ENCODE measurements at regions not wholly inside any gene's neighbourhood (a gene's known extent, or its start where the extent isn't known, plus 50 kb on each side); places are given as distances from the start of the nearest gene placed in this dataset.

GRCh38 chr4:41318839-41319530 is 62.3 kb downstream of the UCHL1 start:
- DNase-seq (ENCODE audit: low spot score) = no peak

- DNase-seq (ENCODE audit: low spot score) = no peak
These were observed 62.8 kb downstream of the UCHL1 start for GRCh38 chr4:41319553-41319952.

GRCh38 chr4:41320278-41320677 is 63.5 kb downstream of the UCHL1 start:
- no peak for DNase-seq (ENCODE audit: low spot score)

- no peak for DNase-seq (ENCODE audit: low spot score)
These were observed 64.1 kb downstream of the UCHL1 start for GRCh38 chr4:41320786-41321185.

GRCh38 chr4:41321216-41321945 is 64.7 kb downstream of the UCHL1 start:
- DNase-seq (ENCODE audit: low spot score) = no peak

GRCh38 chr4:41322617-41323016 is 65.9 kb downstream of the UCHL1 start:
- no peak for DNase-seq (ENCODE audit: low spot score)

- no peak for DNase-seq (ENCODE audit: low spot score)
These were observed 66.5 kb downstream of the UCHL1 start for GRCh38 chr4:41323179-41323578.

GRCh38 chr4:41323706-41324105 is 67.0 kb downstream of the UCHL1 start:
- DNase-seq (ENCODE audit: low spot score) = no peak

- no peak for DNase-seq (ENCODE audit: low spot score)
These were observed 68.1 kb downstream of the UCHL1 start for GRCh38 chr4:41324861-41325260.

GRCh38 chr4:41325901-41326300 is 69.2 kb downstream of the UCHL1 start:
- no peak for DNase-seq (ENCODE audit: low spot score)

- no peak for DNase-seq (ENCODE audit: low spot score)
These were observed 70.0 kb downstream of the UCHL1 start for GRCh38 chr4:41326776-41327175.

GRCh38 chr4:41327770-41328169 is 71.0 kb downstream of the UCHL1 start:
- peak; percentile 38 for DNase-seq (ENCODE audit: low spot score)

GRCh38 chr4:41329361-41329760 is 72.6 kb downstream of the UCHL1 start:
- no peak for DNase-seq (ENCODE audit: low spot score)

- no peak for DNase-seq (ENCODE audit: low spot score)
These were observed 74.5 kb downstream of the UCHL1 start for GRCh38 chr4:41331224-41331623.

- DNase-seq (ENCODE audit: low spot score) = no peak
These were observed 75.9 kb downstream of the UCHL1 start for GRCh38 chr4:41332510-41333054.

- peak; percentile 50 for DNase-seq (ENCODE audit: low spot score)
These were observed 77.5 kb downstream of the UCHL1 start for GRCh38 chr4:41334182-41334581.

- peak; percentile 68 for DNase-seq (ENCODE audit: low spot score)
These were observed 83.4 kb downstream of the UCHL1 start for GRCh38 chr4:41339812-41340809.

GRCh38 chr4:41346306-41347061 is 89.8 kb downstream of the UCHL1 start:
- peak; percentile 27 for DNase-seq (ENCODE audit: low spot score)

GRCh38 chr4:41349021-41349420 is 92.3 kb downstream of the UCHL1 start:
- DNase-seq (ENCODE audit: low spot score) = no peak

- DNase-seq (ENCODE audit: low spot score) = peak; percentile 76
These were observed 102.1 kb downstream of the UCHL1 start for GRCh38 chr4:41358647-41359421.

GRCh38 chr4:41359422-41359775 is 102.7 kb downstream of the UCHL1 start:
- no peak for DNase-seq (ENCODE audit: low spot score)

Data from iPS-NIHi11 (cell line).